ENCODE measurements at regions not wholly inside any gene's neighbourhood (a gene's known extent, or its start where the extent isn't known, plus 50 kb on each side); places are given as distances from the start of the nearest gene placed in this dataset.

DNA sequence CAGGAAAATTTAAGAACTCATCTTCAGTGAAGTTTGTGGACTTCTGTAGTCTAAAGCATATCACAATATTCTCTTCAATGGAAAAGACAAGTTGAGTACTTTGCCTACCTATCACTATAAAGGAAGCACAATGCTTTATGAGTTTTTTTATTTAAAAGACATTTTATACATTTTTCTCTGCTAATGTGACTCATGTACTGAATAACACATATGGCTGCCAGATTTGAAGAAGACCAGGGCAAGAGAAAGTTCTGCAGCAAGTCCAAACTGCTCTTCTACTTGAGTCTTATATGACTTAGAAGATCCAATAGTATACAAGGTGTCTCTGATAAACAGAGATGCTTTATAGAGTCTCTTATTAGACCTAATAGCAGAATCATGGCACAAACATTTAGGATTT, 978.4 kb downstream of the TLE4 start:
- no peak for DNase-seq

DNA sequence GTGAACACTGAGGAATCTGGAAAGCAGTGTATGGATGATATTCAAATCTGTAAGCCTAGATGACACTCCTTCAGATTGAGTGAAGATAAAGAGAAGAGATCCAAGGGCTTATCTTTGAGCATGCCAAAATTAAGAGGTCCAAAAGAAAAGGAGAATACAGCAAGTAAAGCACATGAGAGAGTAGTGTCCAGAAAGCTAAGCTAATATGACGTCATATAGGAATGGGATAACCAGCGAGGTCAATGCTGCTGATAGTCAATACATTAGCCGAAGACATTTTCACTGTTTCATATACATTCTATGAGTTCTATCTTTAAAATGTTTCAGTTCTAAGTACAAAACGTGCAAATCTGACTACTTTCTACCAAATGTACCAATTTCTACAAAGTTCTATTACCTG, 975.8 kb downstream of the TLE4 start:
- no peak for DNase-seq

DNA sequence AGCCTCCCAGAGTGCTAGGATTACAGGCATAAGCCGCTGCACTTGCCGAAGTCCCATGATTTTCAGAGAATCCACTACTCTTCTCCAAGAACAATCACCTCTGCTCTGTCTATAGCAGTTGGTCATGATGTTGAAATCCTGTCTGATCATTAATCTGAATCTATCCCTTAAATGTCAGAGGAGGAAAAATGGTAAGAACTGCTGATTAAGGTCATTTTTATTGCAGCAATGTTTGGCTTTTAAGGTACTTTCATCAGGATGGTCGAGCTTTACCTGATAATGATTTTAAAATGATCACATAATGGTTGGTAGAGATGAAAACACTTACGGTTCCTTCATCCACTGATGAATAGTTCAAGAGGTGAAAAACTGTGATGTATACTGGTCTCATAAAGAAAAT, 968.6 kb downstream of the TLE4 start:
- no peak for DNase-seq

DNA sequence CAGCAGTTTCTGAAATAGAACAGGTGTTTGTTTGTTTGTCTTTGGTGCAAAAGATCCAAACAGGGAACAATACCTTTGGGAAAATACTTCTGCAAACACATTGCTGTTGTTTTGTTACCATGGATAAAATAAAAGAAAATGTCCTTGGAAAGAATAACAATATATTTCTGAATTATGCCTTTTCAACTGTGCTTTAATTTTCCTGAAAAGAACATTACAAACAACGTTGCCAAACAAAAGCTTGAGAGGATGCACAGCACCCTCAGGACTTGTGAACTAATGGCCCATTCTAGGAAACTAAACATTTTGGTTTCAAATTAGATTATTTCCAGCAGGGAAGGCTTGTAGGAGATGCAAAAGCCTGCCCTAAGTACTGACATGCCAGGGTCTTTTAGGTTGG, 967.2 kb downstream of the TLE4 start:
- peak; percentile 16 for DNase-seq

DNA sequence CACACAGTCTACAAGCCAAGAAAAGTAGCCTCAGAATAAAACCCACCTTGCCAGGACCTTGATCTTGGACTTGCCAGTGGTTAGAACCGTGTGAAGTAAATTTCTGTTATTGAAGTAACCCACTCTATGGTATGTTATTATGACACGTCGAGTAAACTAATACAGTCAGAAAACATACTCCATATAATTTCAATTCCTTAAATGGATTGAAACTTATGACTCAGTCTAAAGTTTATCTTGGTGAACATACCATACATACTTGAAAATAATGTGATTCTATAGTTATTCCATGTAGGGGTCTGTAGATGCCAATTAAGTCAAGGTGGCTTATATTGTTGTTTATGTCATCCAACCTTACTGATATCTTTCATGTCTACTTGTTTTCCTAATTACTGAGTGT, 950.7 kb downstream of the TLE4 start:
- no peak for DNase-seq

DNA sequence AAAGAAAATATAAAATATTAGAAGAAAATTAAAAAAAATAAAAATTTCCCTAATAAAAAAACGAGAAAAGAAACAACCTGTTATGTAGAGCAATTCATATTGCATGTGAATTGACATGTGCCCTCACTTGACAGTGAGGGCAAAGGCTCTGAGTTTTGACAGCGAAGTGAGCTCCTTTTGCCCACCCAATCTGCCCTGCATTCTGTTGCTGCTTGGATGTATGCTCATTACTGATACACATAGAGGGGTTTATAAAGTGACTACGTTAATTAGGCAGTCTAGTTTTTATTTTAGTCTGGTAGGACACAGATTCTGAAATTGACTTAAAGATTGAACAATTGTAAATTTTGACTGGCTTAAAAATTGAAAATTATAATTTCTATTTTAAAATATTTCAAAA, 949.4 kb downstream of the TLE4 start:
- no peak for DNase-seq

DNA sequence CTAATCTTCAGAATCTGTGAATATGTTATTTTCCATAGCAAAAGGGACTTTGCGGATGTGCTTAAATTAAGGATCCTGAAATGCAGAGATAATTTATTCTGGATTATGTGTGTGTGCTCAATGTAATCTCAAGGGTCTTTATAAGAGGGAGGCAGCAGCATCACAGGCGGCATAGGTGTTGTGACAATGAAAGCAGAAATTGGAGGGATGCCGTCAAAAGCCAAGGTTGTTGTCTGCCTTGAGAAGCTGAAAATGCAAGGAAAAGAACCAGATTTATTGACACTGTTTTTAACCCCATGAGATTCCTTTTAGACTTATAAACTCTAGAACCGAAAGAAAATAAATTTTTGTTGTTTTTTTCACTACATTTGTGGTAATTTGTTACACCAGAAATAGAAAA, 948.5 kb downstream of the TLE4 start:
- no peak for DNase-seq

DNA sequence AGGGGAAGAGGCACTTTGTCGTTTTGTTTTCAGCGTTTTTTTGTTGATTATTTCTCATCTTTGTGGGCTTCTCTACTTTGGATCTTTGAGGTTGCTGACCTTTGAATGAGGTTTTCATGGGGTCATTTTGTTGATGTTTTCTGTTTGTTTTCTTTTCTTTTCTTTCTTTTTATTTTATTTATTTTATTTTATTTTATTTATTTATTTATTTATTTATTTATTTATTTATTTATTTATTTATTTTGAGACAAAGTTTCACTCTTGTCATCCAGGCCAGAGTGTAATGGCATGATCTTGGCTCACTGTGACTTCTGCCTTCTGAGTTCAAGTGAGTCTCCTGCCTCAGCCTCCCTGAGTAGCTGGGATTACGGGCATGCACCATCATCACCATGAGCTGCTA, 946.7 kb downstream of the TLE4 start:
- DNase-seq = no peak

DNA sequence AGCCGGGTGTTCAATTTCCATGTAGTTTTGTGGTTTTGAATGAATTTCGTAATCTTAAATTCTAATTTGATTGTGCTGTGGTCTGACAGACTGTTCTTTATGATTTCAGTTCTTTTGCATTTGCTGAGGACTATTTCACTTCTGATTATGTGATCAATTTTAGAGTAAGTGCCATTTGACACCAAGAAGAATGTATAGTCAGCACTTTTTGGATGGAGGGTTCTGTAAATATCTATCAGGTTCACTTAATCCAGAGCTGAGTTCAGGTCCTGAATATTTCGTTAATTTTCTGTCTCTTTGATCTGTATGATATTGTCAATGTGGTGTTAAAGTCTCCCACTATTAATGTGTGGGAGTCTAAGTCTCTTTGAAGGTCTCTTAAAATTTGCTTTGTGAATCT, 944.9 kb downstream of the TLE4 start:
- no peak for DNase-seq

DNA sequence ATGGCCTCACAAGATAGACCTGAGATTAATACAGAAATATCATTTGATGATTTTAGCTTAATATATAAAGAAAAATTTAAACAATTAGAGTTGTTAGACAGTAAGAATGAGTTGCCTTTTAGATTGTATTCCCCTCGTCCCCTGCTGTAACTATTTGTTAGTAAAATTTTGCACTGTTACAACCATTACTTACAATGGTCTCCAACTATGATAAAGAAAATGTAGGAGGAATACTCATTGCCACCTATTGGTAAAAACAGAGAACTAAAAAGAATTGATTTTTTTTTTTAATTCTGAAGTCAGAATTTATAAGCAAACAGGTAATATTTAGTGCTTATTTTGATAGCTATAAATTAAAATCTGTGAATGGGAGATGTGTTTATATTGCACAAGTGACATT, 937.6 kb downstream of the TLE4 start:
- no peak for DNase-seq

DNA sequence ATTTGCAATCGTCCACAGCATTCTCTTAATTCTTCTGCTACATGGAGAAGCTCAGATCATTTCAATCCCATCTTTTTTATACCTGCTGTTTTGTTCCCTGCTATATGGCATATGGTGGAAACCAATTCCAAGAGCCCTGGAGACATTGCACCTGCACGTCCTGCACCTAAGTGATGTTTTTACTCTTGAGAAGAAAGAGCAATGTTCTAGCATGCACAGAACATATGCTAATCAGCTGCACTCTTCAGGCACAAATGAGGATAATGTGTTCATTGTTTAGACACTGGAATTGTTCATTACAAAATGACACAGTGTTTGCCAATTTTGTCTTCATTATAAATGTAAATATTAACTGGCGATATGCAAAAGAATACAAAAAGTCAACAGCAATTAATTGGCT, 935.8 kb downstream of the TLE4 start:
- no peak for DNase-seq

DNA sequence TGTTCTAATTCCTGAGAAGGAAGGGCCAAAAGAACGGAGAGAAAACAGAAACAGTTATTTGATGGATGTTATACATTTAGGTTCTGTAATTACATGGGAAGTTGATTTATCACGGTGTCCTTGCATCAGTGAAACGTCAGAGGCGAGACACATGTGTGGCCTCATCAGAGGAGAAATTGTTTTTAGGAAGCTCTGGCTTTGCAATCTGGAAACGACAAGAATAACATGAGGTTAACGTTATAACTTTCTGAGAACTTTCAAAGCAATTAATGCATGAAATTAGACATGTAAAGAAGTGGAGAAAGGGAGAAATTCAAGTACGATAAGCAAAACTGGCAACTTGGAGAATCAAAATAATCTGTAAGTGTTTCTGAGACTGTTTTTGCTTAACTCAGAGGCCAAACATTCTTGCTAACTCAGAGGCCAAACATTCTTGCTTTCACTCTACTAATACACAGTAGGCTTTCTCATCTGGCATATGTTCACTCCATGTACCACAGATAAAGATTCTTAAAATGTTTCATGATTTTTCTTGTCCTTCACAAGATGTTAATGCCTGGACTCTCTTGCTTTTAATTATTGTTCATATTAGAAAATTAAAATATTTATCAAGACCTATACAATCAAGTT, 933.0 kb downstream of the TLE4 start:
- DNase-seq = no peak

DNA sequence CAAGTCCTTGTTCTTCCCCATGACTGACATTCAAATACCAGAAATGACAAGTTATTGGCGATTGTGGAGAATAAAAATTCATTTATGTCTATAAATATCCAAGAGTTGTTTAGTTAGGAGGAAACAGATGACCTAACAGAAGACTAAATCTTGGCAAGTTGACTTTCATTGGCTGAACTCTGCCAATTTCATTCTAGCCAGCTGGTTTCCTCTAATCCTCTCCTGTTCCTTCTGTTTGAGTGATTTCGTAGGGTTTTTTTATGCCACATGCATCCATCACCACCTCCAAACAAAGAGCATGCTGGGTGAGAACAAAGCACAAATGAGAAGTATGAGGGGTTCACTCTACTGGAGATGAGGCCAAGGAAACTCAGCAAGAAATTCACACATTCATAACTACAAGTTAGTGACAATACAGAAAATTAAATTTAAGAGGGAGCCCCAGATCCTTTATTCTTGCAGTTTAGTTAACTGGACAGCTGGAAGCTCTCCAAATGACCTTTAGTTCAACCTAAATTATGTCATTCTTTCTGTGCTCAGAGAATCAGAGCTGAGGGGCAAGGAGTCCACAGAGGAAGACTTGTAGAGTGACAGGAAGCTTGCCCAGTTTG, 932.0 kb downstream of the TLE4 start:
- peak; percentile 82 for DNase-seq

DNA sequence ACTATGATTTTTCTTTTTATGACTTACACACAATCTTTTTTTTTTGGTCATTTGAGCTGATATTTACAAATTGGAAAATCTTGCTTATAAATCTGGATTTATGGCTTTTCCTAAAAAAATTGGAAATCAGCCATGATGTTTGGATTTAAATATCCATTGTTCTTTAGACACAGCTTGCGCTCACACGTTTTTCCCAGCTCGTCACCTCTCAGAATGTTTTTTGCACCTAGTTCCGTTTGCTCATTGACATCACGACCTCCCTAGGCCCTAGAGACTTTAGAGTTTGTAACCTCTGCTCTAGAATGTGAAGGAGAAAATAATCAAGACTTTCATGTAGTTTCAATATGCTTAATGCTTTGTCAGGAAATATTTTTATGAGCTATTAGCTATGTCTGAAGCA, 930.5 kb downstream of the TLE4 start:
- DNase-seq = no peak

DNA sequence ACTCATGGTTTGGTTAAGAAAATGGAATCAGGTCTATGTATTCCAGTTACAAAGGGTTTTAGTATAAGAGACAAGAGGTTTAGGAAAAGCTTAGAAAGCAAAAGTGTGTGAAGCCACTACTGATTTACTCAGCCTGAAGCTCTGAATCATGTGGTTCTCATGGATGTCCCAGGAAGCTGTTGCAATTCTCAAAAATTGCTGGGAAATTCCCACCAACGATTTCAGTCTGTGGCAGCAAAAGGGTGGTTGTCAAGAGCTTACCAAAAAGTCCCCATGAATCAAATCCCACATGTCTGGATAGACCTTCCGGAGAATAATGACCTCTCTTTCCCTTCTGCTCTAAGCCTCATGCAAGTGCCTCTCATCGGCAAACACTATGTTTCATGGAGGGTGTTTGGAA, 929.9 kb downstream of the TLE4 start:
- no peak for DNase-seq

DNA sequence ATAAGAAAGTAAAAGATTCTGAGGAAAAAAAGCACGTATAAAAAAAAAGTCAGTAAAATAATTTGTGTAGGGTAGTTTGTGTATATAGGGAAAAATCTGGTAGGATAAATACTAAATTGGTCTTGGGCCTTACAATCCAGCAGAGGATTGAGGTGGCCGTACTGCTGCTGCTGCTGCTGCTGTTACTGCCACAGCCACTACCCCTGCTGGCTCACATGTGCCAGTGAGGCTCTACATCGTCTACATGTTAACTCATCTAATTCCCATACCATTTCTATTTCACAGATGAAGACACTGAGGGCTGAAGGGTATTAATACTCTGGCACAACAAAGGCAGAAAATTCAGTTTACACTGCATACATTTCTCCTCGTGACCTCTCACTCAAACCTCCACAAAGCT, 928.5 kb downstream of the TLE4 start:
- no peak for DNase-seq

DNA sequence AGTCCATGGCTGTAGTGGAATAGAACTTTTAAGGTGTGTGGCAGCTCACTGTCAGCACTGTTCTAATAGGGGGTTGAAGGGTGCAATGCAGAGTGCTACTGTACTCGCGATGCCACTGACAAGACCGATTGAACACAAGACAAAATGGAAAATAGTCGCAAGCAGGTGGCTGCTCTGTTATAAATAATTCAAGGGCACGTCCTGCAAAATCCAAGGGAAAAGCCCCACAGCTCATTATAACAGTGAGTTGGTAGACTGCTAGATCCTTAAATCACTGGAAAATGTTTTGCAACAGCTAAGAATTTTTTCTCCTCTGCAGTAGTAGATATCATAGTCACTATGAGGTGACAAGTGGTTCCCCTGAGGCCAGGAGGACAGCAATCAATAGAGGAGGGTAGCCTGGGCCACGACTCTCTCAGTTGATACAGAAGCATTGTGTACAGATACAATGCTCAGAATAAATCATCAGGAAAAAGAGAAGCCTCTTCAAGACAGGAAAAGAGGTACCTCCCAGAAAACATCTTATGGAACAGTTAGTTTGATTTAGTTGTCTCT, 926.3 kb downstream of the TLE4 start:
- DNase-seq = no peak

DNA sequence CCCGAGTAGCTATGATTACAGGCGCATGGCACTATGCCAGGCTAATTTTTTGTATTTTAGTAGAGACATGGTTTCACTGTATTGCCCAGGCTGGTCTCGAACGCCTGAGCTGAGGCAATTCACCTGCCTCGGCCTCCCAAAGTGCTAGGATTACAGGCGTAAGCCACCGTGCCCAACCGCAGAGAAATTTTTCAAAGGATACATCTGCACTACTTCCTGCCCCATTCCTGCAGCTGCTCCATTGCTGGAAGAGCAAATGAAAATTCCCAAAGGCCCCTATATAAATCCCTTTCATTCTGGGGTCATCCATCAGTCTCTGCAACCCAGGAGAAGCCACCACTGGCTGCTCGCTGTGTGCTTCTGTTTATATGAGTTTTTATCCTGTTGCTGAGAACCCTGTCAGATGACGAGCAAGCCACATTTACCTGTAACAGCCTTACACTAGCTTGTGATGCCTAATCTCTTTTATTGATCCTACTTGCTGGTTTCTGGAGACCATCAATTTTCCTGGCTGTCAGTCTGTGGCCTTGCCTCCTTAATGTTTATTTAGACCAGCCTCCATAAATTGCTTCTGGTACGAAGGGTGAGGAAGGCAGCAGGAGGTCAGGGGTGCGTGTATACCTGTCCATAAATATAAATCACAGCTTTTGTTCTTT, 925.3 kb downstream of the TLE4 start:
- DNase-seq = no peak

DNA sequence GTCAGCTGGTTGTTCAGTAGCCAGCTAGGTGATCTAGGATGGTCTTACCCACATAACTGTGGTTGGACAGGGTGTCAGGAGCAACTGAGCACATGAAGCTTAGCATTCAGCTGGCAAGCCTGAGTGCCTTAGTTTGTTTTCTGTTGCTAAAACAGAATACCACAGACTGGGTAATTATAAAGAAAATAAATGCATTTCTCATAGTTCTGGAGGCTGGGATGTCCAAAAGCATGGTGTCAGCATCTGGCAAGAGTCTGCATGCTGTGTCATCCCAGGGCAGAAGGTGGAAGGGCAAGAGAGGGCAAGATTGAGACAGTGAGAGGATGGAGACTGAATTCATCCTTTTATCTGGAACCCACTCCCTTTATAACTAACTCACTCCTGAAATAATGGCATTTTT, 921.5 kb downstream of the TLE4 start:
- no peak for DNase-seq

DNA sequence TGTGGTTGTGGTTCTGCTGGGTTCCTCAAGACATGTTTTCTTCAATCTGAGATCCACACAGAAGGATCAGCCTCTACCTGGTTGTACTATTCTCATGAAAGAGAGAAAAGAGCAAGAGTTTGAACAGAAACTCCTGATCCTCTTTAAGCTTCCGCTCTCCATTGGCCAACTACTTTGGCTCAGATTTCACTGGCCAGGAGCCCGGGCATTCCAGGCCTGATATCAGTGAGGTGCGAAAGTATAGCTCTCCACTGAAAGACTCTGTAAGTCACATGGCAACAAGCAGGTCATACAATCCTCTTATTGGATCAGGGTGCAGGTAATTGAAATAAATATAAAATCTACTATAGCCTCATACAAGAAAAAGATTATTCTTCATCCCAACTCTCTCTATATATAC, 920.5 kb downstream of the TLE4 start:
- DNase-seq = no peak

DNA sequence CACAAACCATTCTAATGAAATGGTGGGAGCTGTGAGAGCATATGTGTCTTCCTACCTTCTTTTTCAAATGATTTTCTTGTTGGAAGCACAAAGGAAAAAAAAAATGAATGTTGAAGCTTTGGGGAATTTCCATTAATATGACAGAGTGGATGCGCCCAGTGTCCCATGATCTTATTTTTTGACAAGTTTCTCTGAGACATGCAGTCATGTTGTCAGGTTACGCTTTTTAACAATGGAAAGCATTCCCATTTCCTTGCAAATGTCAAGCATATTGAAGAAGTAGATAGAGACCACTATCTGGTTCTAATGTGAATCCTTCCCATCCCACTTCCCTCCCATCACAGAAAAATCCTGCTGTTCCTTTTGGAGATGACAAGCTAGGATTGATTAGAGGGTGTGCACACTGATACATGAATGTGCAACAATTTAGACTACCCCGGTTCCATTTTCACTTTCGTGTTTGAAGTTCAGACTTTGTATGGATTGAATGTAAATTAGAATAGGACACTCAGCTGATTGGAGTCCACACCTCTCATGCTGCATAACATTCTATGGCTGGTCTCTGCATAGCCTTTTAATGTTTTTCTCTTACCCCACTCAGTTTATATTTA, 919.4 kb downstream of the TLE4 start:
- DNase-seq = no peak

DNA sequence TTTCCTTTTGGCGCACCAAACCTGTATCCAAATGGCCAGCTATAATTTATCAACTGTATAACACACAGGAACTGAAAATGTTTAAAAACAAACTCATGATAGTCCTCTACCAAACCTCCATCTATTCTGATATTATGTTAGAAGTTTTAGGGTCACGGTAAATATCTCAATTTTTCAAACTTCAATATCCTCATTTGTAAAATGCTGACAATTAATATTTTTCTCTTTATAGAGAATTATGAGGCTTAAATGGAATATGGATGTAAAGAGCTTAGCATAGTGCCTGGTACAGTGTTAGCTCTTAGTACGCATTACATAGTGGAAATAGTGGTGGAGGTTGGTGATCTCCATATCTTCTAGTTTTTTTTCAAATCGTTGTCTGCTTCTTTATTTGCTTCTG, 917.6 kb downstream of the TLE4 start:
- DNase-seq = no peak
